Mucosa of rectum (tissue), 2 donors: ENCODE measurements at regions not wholly inside any gene's neighbourhood (a gene's known extent, or its start where the extent isn't known, plus 50 kb on each side); places are given as distances from the start of the nearest gene placed in this dataset.
"Not testable (repeated sequence)": the region's sequence is repeated elsewhere in the genome, so short reads cannot be mapped to it uniquely, and the experiment has no call there.

Experiments
- H3K27ac ChIP-seq, 2 donors: one replicate each; pipeline ENCODE4 v1.7.0; 2013; ENCODE audit warnings: inconsistent platforms in 2 of 2, low read depth in 2 of 2, low read length in 2 of 2
- H3K27me3 ChIP-seq, 2 donors: one replicate each; pipeline ENCODE4 v1.7.0; 2013; ENCODE audit warnings: low read length in 2 of 2; ENCODE audit not compliant: control insufficient read depth in 2 of 2, insufficient read depth in 2 of 2
- H3K36me3 ChIP-seq, 2 donors: one replicate each; pipeline ENCODE4 v1.7.0; 2013; ENCODE audit warnings: low read length in 2 of 2; ENCODE audit not compliant: control insufficient read depth in 2 of 2, insufficient read depth in 2 of 2
- H3K4me1 ChIP-seq, 2 donors: one replicate each; pipeline ENCODE4 v1.7.0; 2013; ENCODE audit warnings: low read length in 2 of 2, mild to moderate bottlenecking in 1 of 2; ENCODE audit not compliant: control insufficient read depth in 2 of 2, insufficient read depth in 2 of 2
- H3K4me3 ChIP-seq, 2 donors: one replicate each; pipeline ENCODE4 v1.7.0; 2013; ENCODE audit warnings: low read length in 2 of 2
- H3K9ac ChIP-seq, 2 donors: one replicate each; pipeline ENCODE4 v1.7.0; 2013; ENCODE audit warnings: low read length in 2 of 2, low read depth in 1 of 2, mild to moderate bottlenecking in 1 of 2
- H3K9me3 ChIP-seq, 2 donors: one replicate each; pipeline ENCODE4 v1.7.0; 2013; ENCODE audit warnings: low read length in 2 of 2; ENCODE audit not compliant: control insufficient read depth in 2 of 2
- donor health status: healthy.
- donor health status: Normal muscosa, but diverticular disease.

GRCh38 chr5:96197767-96198166, 235.3 kb downstream of the PCSK1 start:
- not testable (repeated sequence) for H3K27ac ChIP-seq, H3K9ac ChIP-seq

GRCh38 chr5:96197347-96197746, 235.7 kb upstream of the ELL2 start:
- no peaks in the 10 kb centered on the region for H3K27me3 ChIP-seq
- no peaks in the 10 kb centered on the region for H3K9me3 ChIP-seq
- H3K4me1 ChIP-seq, result peaks cover 8 to 23% of the 10 kb centered on the region in 2 donors
- H3K36me3 ChIP-seq, result no peaks in the 10 kb centered on the region
- no peak overlapping the region for H3K9ac ChIP-seq
- no peak overlapping the region for H3K4me3 ChIP-seq
- H3K27ac ChIP-seq, result no peak overlapping the region

More at GRCh38 chr5:96197767-96198166, 235.3 kb downstream of the PCSK1 start:
- not testable (repeated sequence) for H3K4me3 ChIP-seq, H3K27me3 ChIP-seq, H3K36me3 ChIP-seq, H3K9me3 ChIP-seq
- H3K4me1 ChIP-seq, result peaks cover 8 to 23% of the 10 kb centered on the region in 2 donors

GRCh38 chr5:96196890-96197289, 235.2 kb upstream of the ELL2 start:
- no peaks in the 10 kb centered on the region for H3K27me3 ChIP-seq
- no peaks in the 10 kb centered on the region for H3K9me3 ChIP-seq
- no peak overlapping the region for H3K4me3 ChIP-seq
- no peak overlapping the region for H3K9ac ChIP-seq
- H3K36me3 ChIP-seq, result no peaks in the 10 kb centered on the region
- H3K4me1 ChIP-seq, result peaks cover 8 to 23% of the 10 kb centered on the region in 2 donors
- H3K27ac ChIP-seq, result no peak overlapping the region

GRCh38 chr5:96196407-96196806, 234.8 kb upstream of the ELL2 start:
- no peak overlapping the region for H3K4me3 ChIP-seq
- no peak overlapping the region for H3K9ac ChIP-seq
- H3K27me3 ChIP-seq, result no peaks in the 10 kb centered on the region
- no peaks in the 10 kb centered on the region for H3K36me3 ChIP-seq
- no peaks in the 10 kb centered on the region for H3K9me3 ChIP-seq
- peaks cover 8 to 22% of the 10 kb centered on the region in 2 donors for H3K4me1 ChIP-seq
- H3K27ac ChIP-seq, result no peak overlapping the region

- peaks cover 2 to 11% of the 10 kb centered on the region in 2 donors for H3K4me1 ChIP-seq
- no peaks in the 10 kb centered on the region for H3K9me3 ChIP-seq
- H3K9ac ChIP-seq, result no peak overlapping the region
- H3K27me3 ChIP-seq, result no peaks in the 10 kb centered on the region
- no peak overlapping the region for H3K27ac ChIP-seq
- H3K4me3 ChIP-seq, result no peak overlapping the region
- H3K36me3 ChIP-seq, result no peaks in the 10 kb centered on the region
Observed at GRCh38 chr5:96195123-96195522, 233.5 kb upstream of the ELL2 start.

- Histone ChIP-seq H3K27me3 (no peaks in the 10 kb centered on the region), H3K36me3 (no peaks in the 10 kb centered on the region), H3K27ac (no peak overlapping the region), H3K9me3 (no peaks in the 10 kb centered on the region), H3K4me3 (no peak overlapping the region), H3K9ac (no peak overlapping the region), H3K4me1 (peaks cover 0 to 8% of the 10 kb centered on the region in 2 donors)
Observed at GRCh38 chr5:96194593-96194992, 232.9 kb upstream of the ELL2 start.

GRCh38 chr5:96193946-96194345, 232.3 kb upstream of the ELL2 start:
- Histone ChIP-seq H3K36me3 (no peaks in the 10 kb centered on the region), H3K4me3 (no peak overlapping the region), H3K9ac (no peak overlapping the region), H3K27me3 (no peaks in the 10 kb centered on the region), H3K27ac (no peak overlapping the region), H3K9me3 (no peaks in the 10 kb centered on the region), H3K4me1 (peaks cover 0 to 4% of the 10 kb centered on the region in 2 donors)

- Histone ChIP-seq H3K9me3 (no peaks in the 10 kb centered on the region), H3K9ac (no peak overlapping the region), H3K27me3 (no peaks in the 10 kb centered on the region), H3K27ac (no peak overlapping the region), H3K4me1 (no peaks in the 10 kb centered on the region), H3K4me3 (no peak overlapping the region), H3K36me3 (no peaks in the 10 kb centered on the region)
Observed at GRCh38 chr5:96189987-96190386, 228.3 kb upstream of the ELL2 start.

- no peaks in the 10 kb centered on the region for H3K27me3 ChIP-seq
Observed at GRCh38 chr5:96189028-96189826, 227.6 kb upstream of the ELL2 start.

GRCh38 chr5:96187309-96188027, 225.8 kb upstream of the ELL2 start:
- no peaks in the 10 kb centered on the region for H3K36me3 ChIP-seq
- no peak overlapping the region for H3K27ac ChIP-seq
- no peak overlapping the region for H3K4me3 ChIP-seq
- H3K9me3 ChIP-seq, result no peaks in the 10 kb centered on the region
- H3K4me1 ChIP-seq, result no peaks in the 10 kb centered on the region
- H3K27me3 ChIP-seq, result no peaks in the 10 kb centered on the region
- H3K9ac ChIP-seq, result no peak overlapping the region

More at GRCh38 chr5:96189028-96189826, 227.6 kb upstream of the ELL2 start:
- Histone ChIP-seq H3K9ac (no peak overlapping the region), H3K9me3 (no peaks in the 10 kb centered on the region), H3K36me3 (no peaks in the 10 kb centered on the region), H3K27ac (no peak overlapping the region), H3K4me1 (no peaks in the 10 kb centered on the region), H3K4me3 (no peak overlapping the region)
